Naive thymus-derived CD4-positive, alpha-beta T cell (primary cell): ENCODE measurements at regions not wholly inside any gene's neighbourhood (a gene's known extent, or its start where the extent isn't known, plus 50 kb on each side); places are given as distances from the start of the nearest gene placed in this dataset.
"Not testable (repeated sequence)": the region's sequence is repeated elsewhere in the genome, so short reads cannot be mapped to it uniquely, and the experiment has no call there.

Experiments used
- ATAC-seq: fragments of 150-1000 bp; cut with Tn5 transposase; 2 replicates; pipeline ENCODE4 v1.10.0; 2021; ENCODE audit warnings: mild to moderate bottlenecking, moderate library complexity
- CTCF ChIA-PET: fragments of 350-600 bp; sonication (Branson Sonifier 250); formaldehyde crosslinking; loops from one replicate; lab custom pipeline; 2021; ENCODE audit warnings: antibody characterized with exemption; lab: Charles Lee
- POLR2A ChIA-PET: fragments of 350-600 bp; sonication (Branson Sonifier 250); formaldehyde crosslinking; loops from one replicate; lab custom pipeline; 2021; ENCODE audit warnings: antibody characterized with exemption, inconsistent platforms; lab: Charles Lee
- DNase-seq, 9 donors: peaks; one replicate each; pipeline versions ENCODE4 v3.0.0 to v3.0.0-alpha.2; 2020 to 2022; ENCODE audit warnings: mixed read lengths in 1 of 9
- H3K27ac ChIP-seq: one replicate; pipeline ENCODE4 v1.7.0; 2013; ENCODE audit warnings: mild to moderate bottlenecking, low read depth, low read length, moderate library complexity
- H3K27me3 ChIP-seq, 2 donors: one replicate each; pipeline ENCODE4 v1.7.0; 2013; ENCODE audit warnings: low read length in 2 of 2, mild to moderate bottlenecking in 2 of 2, moderate library complexity in 2 of 2; ENCODE audit not compliant: control insufficient read depth in 2 of 2, insufficient read depth in 2 of 2
- H3K36me3 ChIP-seq, 3 experiments: 1 replicate in 2 of 3; 2 replicates in 1 of 3; pipeline ENCODE4 v1.7.0; 2013; ENCODE audit warnings: low read length in 3 of 3, mild to moderate bottlenecking in 3 of 3, moderate library complexity in 1 of 3; ENCODE audit not compliant: insufficient read depth in 3 of 3, control insufficient read depth in 2 of 3
- H3K4me1 ChIP-seq, 2 donors: one replicate each; pipeline ENCODE4 v1.7.0; 2013; ENCODE audit warnings: low read length in 2 of 2, mild to moderate bottlenecking in 2 of 2, moderate library complexity in 1 of 2; ENCODE audit not compliant: control insufficient read depth in 2 of 2, insufficient read depth in 2 of 2
- H3K4me3 ChIP-seq: 2 replicates; pipeline ENCODE4 v1.7.0; 2013; ENCODE audit warnings: mild to moderate bottlenecking, low read length
- H3K9me3 ChIP-seq, 3 experiments: 1 replicate in 2 of 3; 2 replicates in 1 of 3; pipeline ENCODE4 v1.7.0; 2013; ENCODE audit warnings: low read length in 3 of 3; ENCODE audit not compliant: control insufficient read depth in 2 of 3
- H3K27ac Mint-ChIP-seq, 9 donors: one replicate each; pipeline ENCODE4 v1.8.0; 2020 to 2022; ENCODE audit warnings: mixed read lengths in 9 of 9, mild to moderate bottlenecking in 8 of 9, moderate library complexity in 5 of 9, inconsistent platforms in 2 of 9
- H3K27me3 Mint-ChIP-seq, 5 donors: one replicate each; pipeline ENCODE4 v1.8.0; 2021 to 2022; ENCODE audit warnings: mixed read lengths in 5 of 5, mild to moderate bottlenecking in 1 of 5
- H3K36me3 Mint-ChIP-seq, 5 donors: one replicate each; pipeline ENCODE4 v1.8.0; 2020 to 2022; ENCODE audit warnings: mixed read lengths in 5 of 5, mild to moderate bottlenecking in 3 of 5, inconsistent platforms in 1 of 5
- H3K4me1 Mint-ChIP-seq, 7 donors: one replicate each; pipeline ENCODE4 v1.8.0; 2020 to 2022; ENCODE audit warnings: mixed read lengths in 7 of 7, mild to moderate bottlenecking in 3 of 7, inconsistent platforms in 1 of 7
- H3K4me3 Mint-ChIP-seq, 10 donors: one replicate each; pipeline ENCODE4 v1.8.0; 2020 to 2022; ENCODE audit warnings: mild to moderate bottlenecking in 10 of 10, mixed read lengths in 10 of 10, moderate library complexity in 6 of 10, inconsistent platforms in 2 of 10
- H3K9me3 Mint-ChIP-seq, 11 donors: one replicate each; pipeline ENCODE4 v1.8.0; 2020 to 2022; ENCODE audit warnings: mixed read lengths in 11 of 11, mild to moderate bottlenecking in 4 of 11, inconsistent platforms in 1 of 11, moderate library complexity in 1 of 11
- intact Hi-C, 2 donors: fragments of 100-400 bp; cut with micrococcal nuclease; formaldehyde crosslinking; loops; one replicate each; pipeline ENCODE4 v1.15.1; 2023

GRCh38 chr11:71638801-71639519 is 56.3 kb upstream of the KRTAP5-11 start:
- H3K27me3 ChIP-seq, H3K4me1 Mint-ChIP-seq, H3K36me3 ChIP-seq, H3K4me1 ChIP-seq, intact Hi-C loops, H3K9me3 Mint-ChIP-seq, POLR2A ChIA-PET, H3K27ac ChIP-seq, H3K4me3 ChIP-seq, CTCF ChIA-PET, H3K27ac Mint-ChIP-seq, H3K36me3 Mint-ChIP-seq, H3K9me3 ChIP-seq: not testable (repeated sequence)
- ATAC-seq (peak; percentile 66), DNase-seq (peak in 8 of 9 donors; percentile 20 to 81 (median 62))
- Mint-ChIP-seq H3K27me3 (peaks cover 25 to 38% (median 27%) of the 10 kb centered on the region in 5 donors), H3K4me3 (peak overlapping the region in 9 of 10 donors; percentile 23 to 76 (median 64))

- H3K4me1 Mint-ChIP-seq, H3K9me3 Mint-ChIP-seq, H3K27ac Mint-ChIP-seq, CTCF ChIA-PET, intact Hi-C loops, H3K27ac ChIP-seq, H3K36me3 Mint-ChIP-seq, DNase-seq, H3K4me1 ChIP-seq, H3K4me3 ChIP-seq, H3K27me3 ChIP-seq, POLR2A ChIA-PET, ATAC-seq, H3K9me3 ChIP-seq, H3K36me3 ChIP-seq: not testable (repeated sequence)
- Mint-ChIP-seq H3K4me3 (peak overlapping the region in 6 of 10 donors; percentile 34 to 73 (median 61)), H3K27me3 (peaks cover 25 to 36% (median 27%) of the 10 kb centered on the region in 5 donors)
Measured at GRCh38 chr11:71639520-71639849, 56.8 kb upstream of the KRTAP5-11 start.

GRCh38 chr11:71639916-71640315 is 57.2 kb upstream of the KRTAP5-11 start:
- H3K27me3 ChIP-seq, H3K4me3 ChIP-seq, H3K4me1 Mint-ChIP-seq, H3K4me1 ChIP-seq, H3K27ac Mint-ChIP-seq, H3K9me3 ChIP-seq, H3K36me3 ChIP-seq, H3K36me3 Mint-ChIP-seq, POLR2A ChIA-PET, H3K27ac ChIP-seq, H3K9me3 Mint-ChIP-seq, ATAC-seq, CTCF ChIA-PET: not testable (repeated sequence)
- DNase-seq, result peak in 1 of 9 donors; percentile 1
- intact Hi-C loops, result loop anchor here in 1 of 2 donors (5.0 kb wide), 1 partner anchor 172 kb away; no protein-coding TSS in a partner anchor
- Mint-ChIP-seq H3K4me3 (peak overlapping the region in 8 of 10 donors; percentile 21 to 73 (median 50)), H3K27me3 (peaks cover 25 to 40% (median 27%) of the 10 kb centered on the region in 5 donors)

GRCh38 chr11:71647078-71647477 is 64.4 kb upstream of the KRTAP5-11 start:
- H3K4me3 Mint-ChIP-seq, POLR2A ChIA-PET, H3K27ac ChIP-seq, H3K27ac Mint-ChIP-seq, CTCF ChIA-PET, intact Hi-C loops, H3K36me3 ChIP-seq, H3K4me1 ChIP-seq, ATAC-seq, H3K4me3 ChIP-seq, H3K36me3 Mint-ChIP-seq, H3K27me3 ChIP-seq, H3K9me3 ChIP-seq, DNase-seq, H3K9me3 Mint-ChIP-seq, H3K4me1 Mint-ChIP-seq: not testable (repeated sequence)
- H3K27me3 Mint-ChIP-seq, result peaks cover 0 to 15% (median under 1%) of the 10 kb centered on the region in 5 donors

- H3K4me1 ChIP-seq, H3K27ac ChIP-seq, POLR2A ChIA-PET, H3K27me3 ChIP-seq, H3K4me3 ChIP-seq, H3K9me3 Mint-ChIP-seq, H3K27ac Mint-ChIP-seq, H3K4me1 Mint-ChIP-seq, intact Hi-C loops, H3K9me3 ChIP-seq, CTCF ChIA-PET, H3K4me3 Mint-ChIP-seq, H3K36me3 ChIP-seq, H3K36me3 Mint-ChIP-seq, DNase-seq, ATAC-seq: not testable (repeated sequence)
- H3K27me3 Mint-ChIP-seq, result peaks cover 0 to 11% (median 0%) of the 10 kb centered on the region in 5 donors
Measured at GRCh38 chr11:71652998-71653397, 70.3 kb upstream of the KRTAP5-11 start.

- H3K36me3 Mint-ChIP-seq, POLR2A ChIA-PET, H3K27ac ChIP-seq, H3K4me1 Mint-ChIP-seq, H3K36me3 ChIP-seq, ATAC-seq, DNase-seq, H3K27ac Mint-ChIP-seq, intact Hi-C loops, H3K4me3 ChIP-seq, CTCF ChIA-PET, H3K27me3 ChIP-seq, H3K9me3 Mint-ChIP-seq, H3K4me3 Mint-ChIP-seq, H3K9me3 ChIP-seq, H3K4me1 ChIP-seq: not testable (repeated sequence)
- H3K27me3 Mint-ChIP-seq, result peaks cover 0 to 11% (median 0%) of the 10 kb centered on the region in 5 donors
Measured at GRCh38 chr11:71654423-71654822, 71.7 kb upstream of the KRTAP5-11 start.

GRCh38 chr11:71655041-71655440 is 72.4 kb upstream of the KRTAP5-11 start:
- H3K4me3 Mint-ChIP-seq, H3K36me3 ChIP-seq, H3K4me3 ChIP-seq, H3K4me1 Mint-ChIP-seq, CTCF ChIA-PET, H3K36me3 Mint-ChIP-seq, DNase-seq, ATAC-seq, POLR2A ChIA-PET, H3K4me1 ChIP-seq, intact Hi-C loops, H3K9me3 ChIP-seq, H3K9me3 Mint-ChIP-seq, H3K27me3 ChIP-seq, H3K27ac ChIP-seq, H3K27ac Mint-ChIP-seq: not testable (repeated sequence)
- peaks cover 0 to 11% (median 0%) of the 10 kb centered on the region in 5 donors for H3K27me3 Mint-ChIP-seq
